Spleen (tissue), 11 donors: ENCODE measurements at regions not wholly inside any gene's neighbourhood (a gene's known extent, or its start where the extent isn't known, plus 50 kb on each side); places are given as distances from the start of the nearest gene placed in this dataset.

Experiments
- DNase-seq: peaks from one replicate; pipeline ENCODE4 v3.0.0-alpha.2; 2020
- H3K27ac ChIP-seq, 8 donors: fragments of 200-600 bp; sonication (generic) in 7 of 8; 1 replicate in 4 of 8; 2 replicates in 4 of 8; pipeline versions ENCODE4 v1.5.0 to v1.8.0; 2016 to 2021; ENCODE audit warnings: inconsistent platforms in 4 of 8, mild to moderate bottlenecking in 4 of 8, moderate library complexity in 1 of 8
- H3K27me3 ChIP-seq, 7 donors: fragments of 200-600 bp; sonication (generic) in 6 of 7; replicated peaks in 1 of 7; 1 replicate in 4 of 7; 2 replicates in 3 of 7; pipeline versions ENCODE4 v1.5.0 to v1.8.0; 2016 to 2021; ENCODE audit warnings: inconsistent platforms in 3 of 7, mild to moderate bottlenecking in 1 of 7
- H3K36me3 ChIP-seq, 6 donors: fragments of 200-600 bp; sonication (generic) in 5 of 6; 1 replicate in 4 of 6; 2 replicates in 2 of 6; pipeline versions ENCODE4 v1.5.0 to v1.8.0; 2016 to 2021; ENCODE audit warnings: inconsistent platforms in 2 of 6
- H3K4me1 ChIP-seq, 6 donors: fragments of 200-600 bp; sonication (generic) in 5 of 6; 1 replicate in 3 of 6; 2 replicates in 3 of 6; pipeline versions ENCODE4 v1.5.0 to v1.8.0; 2016 to 2021; ENCODE audit warnings: inconsistent platforms in 3 of 6
- H3K4me3 ChIP-seq, 8 donors: fragments of 200-600 bp; sonication (generic) in 7 of 8; 1 replicate in 4 of 8; 2 replicates in 4 of 8; pipeline versions ENCODE4 v1.5.0 to v1.8.0; 2016 to 2021; ENCODE audit warnings: inconsistent platforms in 4 of 8, mild to moderate bottlenecking in 4 of 8, moderate library complexity in 2 of 8
- H3K9me3 ChIP-seq, 8 donors: fragments of 200-600 bp; sonication (generic) in 7 of 8; 1 replicate in 4 of 8; 2 replicates in 4 of 8; pipeline versions ENCODE4 v1.5.0 to v1.8.0; 2016 to 2021; ENCODE audit warnings: inconsistent platforms in 4 of 8
- CTCF ChIP-seq, 11 experiments: fragments of 200-600 bp in 7 of 11; fragments of 450-650 bp in 4 of 11; sonication (generic) in 4 of 11; IDR thresholded peaks in 8 of 11; conservative IDR thresholded peaks in 3 of 11; 1 replicate in 7 of 11; 2 replicates in 4 of 11; pipeline versions ENCODE4 v1.4.0 to v1.8.0; 2016 to 2021; ENCODE audit warnings: antibody characterized with exemption in 11 of 11, inconsistent platforms in 4 of 11, mild to moderate bottlenecking in 1 of 11
- POLR2A ChIP-seq, 3 donors: fragments of 450-650 bp; IDR thresholded peaks; one replicate each; pipeline ENCODE4 v1.5.1; 2017; ENCODE audit warnings: antibody characterized with exemption in 3 of 3, mild to moderate bottlenecking in 1 of 3
- POLR2AphosphoS5 ChIP-seq, 3 donors: sonication (generic); formaldehyde crosslinking; IDR thresholded peaks; one replicate each; pipeline ENCODE4 v1.5.1; 2017; ENCODE audit warnings: antibody characterized with exemption in 3 of 3
- WGBS, 5 donors: extraction: QIAGEN DNeasy Blood & Tissue Kit in 3 of 5; methylation state at CpG; one replicate each; pipeline versions ENCODE4 v1.1.5 to v1.1.7; 2013 to 2018; 5-methylcytosine and 5-hydroxymethylcytosine counted together
- intact Hi-C: fragments of 100-400 bp; cut with DNase I; formaldehyde crosslinking; loops from one replicate; pipeline ENCODE4 v1.15.0; 2023; ENCODE audit warnings: low total_unique reads
- donor health status: healthy with polysubstance abuse.
- donor health status: DM: no; HTN: no; CAD: no; lungs with moderate emphysema.
- donor health status: DM: no; HTN: no; CAD: no.
- donor health status: Bipolar disorder and iron deficiency.
- donor health status: healthy.
- donor health status: DM: no; HTN: no; CAD: no.
- donor health status: DM: yes; HTN: yes; CAD: no.

GRCh38 chr5:74374656-74375055 lies 265.9 kb downstream of the ENC1 start:
- no peaks in the 10 kb centered on the region for H3K27me3 ChIP-seq
- DNase-seq: no peak
- H3K9me3 ChIP-seq: peaks cover 0 to 4% (median 0%) of the 10 kb centered on the region in 8 donors
- peaks cover 0 to 3% (median 0%) of the 10 kb centered on the region in 6 donors for H3K4me1 ChIP-seq
- TF ChIP-seq POLR2AphosphoS5 (IDR thresholded peaks at IDR 0.05) (no peak), CTCF (IDR thresholded peaks at IDR 0.05 in 8 of 11, conservative IDR thresholded peaks at IDR 0.05 in 3 of 11) (no peak), POLR2A (IDR thresholded peaks at IDR 0.05) (no peak)
- no peak overlapping the region for H3K4me3 ChIP-seq
- WGBS, 5 donors: 70 to 86% (median 78%) methylated on average over 4 of the region's 4 CpGs
- H3K27ac ChIP-seq: no peak overlapping the region
- intact Hi-C loops: no loop called here
- no peaks in the 10 kb centered on the region for H3K36me3 ChIP-seq

- DNase-seq: no peak
- TF ChIP-seq POLR2AphosphoS5 (IDR thresholded peaks at IDR 0.05) (no peak), CTCF (IDR thresholded peaks at IDR 0.05 in 8 of 11, conservative IDR thresholded peaks at IDR 0.05 in 3 of 11) (no peak), POLR2A (IDR thresholded peaks at IDR 0.05) (no peak)
- intact Hi-C loops: no loop called here
- 58 to 92% (median 68%) methylated on average over 1 of the region's 1 CpG for WGBS, 5 donors
- Histone ChIP-seq H3K36me3 (no peaks in the 10 kb centered on the region), H3K27me3 (no peaks in the 10 kb centered on the region), H3K9me3 (peaks cover 0 to 4% (median 0%) of the 10 kb centered on the region in 8 donors), H3K4me3 (no peak overlapping the region), H3K4me1 (peaks cover 0 to 3% (median 0%) of the 10 kb centered on the region in 6 donors), H3K27ac (no peak overlapping the region)
These were observed 267.5 kb downstream of the ENC1 start for GRCh38 chr5:74373076-74373475.

DNA sequence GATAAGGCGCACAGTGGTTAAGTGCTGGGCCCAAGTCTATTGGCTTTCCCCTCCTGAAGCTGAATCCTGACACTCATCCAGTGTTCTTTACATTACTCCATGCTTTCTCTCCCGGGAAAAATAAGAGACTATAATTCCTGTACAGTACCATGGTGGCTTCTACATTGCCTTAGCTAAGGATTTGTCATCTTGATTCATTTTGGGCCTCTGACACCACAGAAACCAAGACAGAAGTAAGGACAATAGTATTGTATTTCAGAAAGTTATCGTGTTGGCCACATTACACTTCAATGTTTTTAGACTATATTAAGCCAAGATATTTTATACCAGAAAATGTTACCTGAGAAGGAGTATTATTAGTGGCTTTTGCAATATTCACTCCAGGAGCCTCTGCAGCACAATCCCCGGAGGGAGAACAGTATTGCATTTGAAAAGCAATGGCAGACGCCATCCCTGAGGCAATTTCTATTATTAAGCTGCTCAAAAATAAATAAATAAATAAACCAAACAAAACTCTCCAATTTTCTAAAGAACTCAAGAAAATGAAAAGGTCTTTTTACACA lies 267.9 kb downstream of the ENC1 start:
- Histone ChIP-seq H3K4me1 (peaks cover 0 to 3% (median 0%) of the 10 kb centered on the region in 6 donors), H3K27me3 (no peaks in the 10 kb centered on the region), H3K27ac (no peak overlapping the region), H3K4me3 (no peak overlapping the region), H3K36me3 (no peaks in the 10 kb centered on the region), H3K9me3 (peaks cover 0 to 4% (median 0%) of the 10 kb centered on the region in 8 donors)
- no peak for TF ChIP-seq CTCF (IDR thresholded peaks at IDR 0.05 in 8 of 11, conservative IDR thresholded peaks at IDR 0.05 in 3 of 11)
- TF ChIP-seq POLR2A (IDR thresholded peaks at IDR 0.05): no peak
- TF ChIP-seq POLR2AphosphoS5 (IDR thresholded peaks at IDR 0.05): no peak
- 76 to 89% (median 84%) methylated on average over 5 of the region's 5 CpGs for WGBS, 5 donors
- intact Hi-C loops: no loop called here
- DNase-seq: no peak

- TF ChIP-seq POLR2A (IDR thresholded peaks at IDR 0.05) (no peak), CTCF (IDR thresholded peaks at IDR 0.05 in 8 of 11, conservative IDR thresholded peaks at IDR 0.05 in 3 of 11) (no peak), POLR2AphosphoS5 (IDR thresholded peaks at IDR 0.05) (no peak)
- H3K4me3 ChIP-seq: no peak overlapping the region
- H3K36me3 ChIP-seq: no peaks in the 10 kb centered on the region
- H3K27ac ChIP-seq: no peak overlapping the region
- 59 to 85% (median 76%) methylated on average over 3 of the region's 3 CpGs for WGBS, 5 donors
- no peaks in the 10 kb centered on the region for H3K27me3 ChIP-seq
- H3K9me3 ChIP-seq: peaks cover 0 to 4% (median 0%) of the 10 kb centered on the region in 8 donors
- DNase-seq: no peak
- peaks cover 0 to 3% (median 0%) of the 10 kb centered on the region in 6 donors for H3K4me1 ChIP-seq
- intact Hi-C loops: no loop called here
These were observed 268.5 kb downstream of the ENC1 start for GRCh38 chr5:74372051-74372450.
